ENCODE measurements at regions not wholly inside any gene's neighbourhood (a gene's known extent, or its start where the extent isn't known, plus 50 kb on each side); places are given as distances from the start of the nearest gene placed in this dataset.

- no peak for DNase-seq
- H3K4me1 ChIP-seq: no peaks in the 10 kb centered on the region
- H3K9me3 ChIP-seq: no peaks in the 10 kb centered on the region
- WGBS, 2 donors: 77 to 79% methylated on average over 16 of the region's 16 CpGs
- intact Hi-C loops (cut with DNase I): no loop called here
- TF ChIP-seq CTCF (IDR thresholded peaks at IDR 0.05): no peak
- H3K36me3 ChIP-seq: no peaks in the 10 kb centered on the region
- H3K27ac ChIP-seq: no peak overlapping the region
- no peaks in the 10 kb centered on the region for H3K27me3 ChIP-seq
- no peak for FAIRE-seq
- H3K4me3 ChIP-seq: no peak overlapping the region
- no peak for ATAC-seq
These were observed 510.2 kb upstream of the KLF6 start for GRCh38 chr10:4294996-4295792.

- H3K36me3 ChIP-seq: no peaks in the 10 kb centered on the region
- WGBS, 2 donors: 69 to 80% methylated on average over 5 of the region's 5 CpGs
- no peak for FAIRE-seq
- no peaks in the 10 kb centered on the region for H3K9me3 ChIP-seq
- no peak for TF ChIP-seq CTCF (IDR thresholded peaks at IDR 0.05)
- no peak for DNase-seq
- H3K27me3 ChIP-seq: no peaks in the 10 kb centered on the region
- no peak overlapping the region for H3K4me3 ChIP-seq
- H3K4me1 ChIP-seq: no peaks in the 10 kb centered on the region
- no peak overlapping the region for H3K27ac ChIP-seq
- ATAC-seq: no peak
- intact Hi-C loops (cut with DNase I): no loop called here
These were observed 509.3 kb upstream of the KLF6 start for GRCh38 chr10:4294271-4294670.

- FAIRE-seq: no peak
- Histone ChIP-seq H3K27me3 (no peaks in the 10 kb centered on the region), H3K36me3 (no peaks in the 10 kb centered on the region), H3K4me3 (no peak overlapping the region), H3K27ac (no peak overlapping the region), H3K9me3 (no peaks in the 10 kb centered on the region), H3K4me1 (no peaks in the 10 kb centered on the region)
- intact Hi-C loops (cut with DNase I): no loop called here
- TF ChIP-seq CTCF (IDR thresholded peaks at IDR 0.05): no peak
- 72 to 75% methylated on average over 6 of the region's 6 CpGs for WGBS, 2 donors
- DNase-seq: no peak
- ATAC-seq: no peak
These were observed 507.0 kb upstream of the KLF6 start for GRCh38 chr10:4291990-4292389.

- FAIRE-seq (no peak), ATAC-seq (no peak), DNase-seq (no peak)
- no peaks in the 10 kb centered on the region for H3K4me1 ChIP-seq
- no peak overlapping the region for H3K27ac ChIP-seq
- no peaks in the 10 kb centered on the region for H3K9me3 ChIP-seq
- intact Hi-C loops (cut with DNase I): no loop called here
- H3K36me3 ChIP-seq: no peaks in the 10 kb centered on the region
- whole genome bisulfite sequencing, 2 donors: 63 to 65% methylated on average over 6 of the region's 6 CpGs
- TF ChIP-seq CTCF (IDR thresholded peaks at IDR 0.05): no peak
- no peaks in the 10 kb centered on the region for H3K27me3 ChIP-seq
- H3K4me3 ChIP-seq: no peak overlapping the region
These were observed 500.1 kb upstream of the KLF6 start for GRCh38 chr10:4285121-4285520.

- H3K27ac ChIP-seq: no peak overlapping the region
- no peaks in the 10 kb centered on the region for H3K36me3 ChIP-seq
- H3K4me1 ChIP-seq: no peaks in the 10 kb centered on the region
- no peak for TF ChIP-seq CTCF (IDR thresholded peaks at IDR 0.05)
- WGBS, 2 donors: 34 to 44% methylated on average over 7 of the region's 7 CpGs
- FAIRE-seq (no peak), ATAC-seq (peak in 3 of 4 donors; percentile 14 to 54 (median 37)), DNase-seq (peak in 1 of 6 donors; percentile 22)
- intact Hi-C loops (cut with DNase I): no loop called here
- no peak overlapping the region for H3K4me3 ChIP-seq
- no peaks in the 10 kb centered on the region for H3K9me3 ChIP-seq
- no peaks in the 10 kb centered on the region for H3K27me3 ChIP-seq
These were observed 499.0 kb upstream of the KLF6 start for GRCh38 chr10:4283846-4284610.

Measured in pancreas (tissue), 10 donors.